H1 (cell line): ENCODE measurements at regions not wholly inside any gene's neighbourhood (a gene's known extent, or its start where the extent isn't known, plus 50 kb on each side); places are given as distances from the start of the nearest gene placed in this dataset.

Source experiments
- CTCF ChIA-PET: fragments of 300-600 bp; sonication (Branson Sonifier 250); formaldehyde crosslinking; loops from one replicate; lab custom pipeline; 2021; ENCODE audit not compliant: partially characterized antibody; lab: Charles Lee
- POLR2A ChIA-PET: fragments of 300-600 bp; sonication (Branson Sonifier 250); formaldehyde crosslinking; loops from one replicate; lab custom pipeline; 2021; ENCODE audit warnings: inconsistent platforms; ENCODE audit not compliant: partially characterized antibody; lab: Charles Lee
- DNase-seq, 2 experiments: peaks; one replicate each; pipeline versions ENCODE4 v3.0.0 to v3.0.0-alpha.2; 2010 to 2022; ENCODE audit warnings: low spot score in 2 of 2, low read depth in 1 of 2, mixed read lengths in 1 of 2
- FAIRE-seq: peaks from 2 replicates; lab custom pipeline; 2011; peaks lifted over from hg19 to GRCh38; lab: Jason Lieb, UNC
- H2AFZ ChIP-seq: 2 replicates; pipeline ENCODE4 v1.8.1; 2012; ENCODE audit warnings: low read length, inconsistent platforms
- H2AK5ac ChIP-seq: 2 replicates; pipeline ENCODE4 v1.6.1; 2013; ENCODE audit warnings: low read depth, low read length
- H2BK120ac ChIP-seq: replicated peaks from 2 replicates; pipeline ENCODE3; 2013; ENCODE audit warnings: low read depth, low read length, inconsistent platforms
- H2BK12ac ChIP-seq: 2 replicates; pipeline ENCODE4 v1.6.1; 2013; ENCODE audit warnings: low read depth, low read length
- H2BK15ac ChIP-seq: 2 replicates; pipeline ENCODE4 v1.6.1; 2013; ENCODE audit warnings: low read length
- H2BK20ac ChIP-seq: 2 replicates; pipeline ENCODE4 v1.6.1; 2013; ENCODE audit warnings: low read length
- H2BK5ac ChIP-seq: 2 replicates; pipeline ENCODE4 v1.6.1; 2013; ENCODE audit warnings: low read depth, low read length
- H3K14ac ChIP-seq: 2 replicates; pipeline ENCODE4 v1.6.1; 2013; ENCODE audit warnings: inconsistent platforms; ENCODE audit not compliant: insufficient read length
- H3K18ac ChIP-seq: 2 replicates; pipeline ENCODE4 v1.6.1; 2013; ENCODE audit warnings: low read length; ENCODE audit errors: extremely low read depth
- H3K23ac ChIP-seq: 2 replicates; pipeline ENCODE4 v1.6.1; 2013; ENCODE audit warnings: inconsistent platforms; ENCODE audit not compliant: insufficient read length
- H3K23me2 ChIP-seq: 2 replicates; pipeline ENCODE4 v1.6.1; 2013; ENCODE audit warnings: low read depth, low read length
- H3K27ac ChIP-seq: 2 replicates; pipeline ENCODE4 v1.6.1; 2011; ENCODE audit warnings: low read depth, low read length, inconsistent platforms
- H3K27me3 ChIP-seq, 4 experiments: replicated peaks in 1 of 4; 1 replicate in 1 of 4; 2 replicates in 3 of 4; pipeline versions ENCODE4 v1.6.1 to v1.8.1; 2011 to 2013; ENCODE audit warnings: low read length in 3 of 4, mild to moderate bottlenecking in 3 of 4, inconsistent platforms in 2 of 4, mixed read lengths in 2 of 4, moderate library complexity in 1 of 4; ENCODE audit not compliant: control insufficient read depth in 3 of 4, insufficient read depth in 3 of 4; ENCODE audit errors: extremely low read depth in 1 of 4
- H3K36me3 ChIP-seq, 4 experiments: 2 replicates each; pipeline versions ENCODE4 v1.6.1 to v1.8.1; 2011 to 2013; ENCODE audit warnings: mild to moderate bottlenecking in 4 of 4, low read length in 3 of 4, moderate library complexity in 2 of 4, control low read depth in 1 of 4, inconsistent platforms in 1 of 4; ENCODE audit not compliant: insufficient read depth in 4 of 4, control insufficient read depth in 2 of 4
- H3K4ac ChIP-seq: replicated peaks from 2 replicates; pipeline ENCODE3; 2013; ENCODE audit warnings: low read length, low read depth, mixed read lengths, inconsistent platforms; ENCODE audit not compliant: insufficient read length
- H3K4me1 ChIP-seq, 4 experiments: replicated peaks in 1 of 4; 1 replicate in 1 of 4; 2 replicates in 3 of 4; pipeline versions ENCODE4 v1.6.1 to v1.8.1; 2011 to 2013; ENCODE audit warnings: low read length in 3 of 4, inconsistent platforms in 2 of 4, mixed read lengths in 1 of 4; ENCODE audit not compliant: insufficient read depth in 4 of 4, control insufficient read depth in 3 of 4
- H3K4me2 ChIP-seq, 2 experiments: 2 replicates each; pipeline versions ENCODE4 v1.6.1 to v1.8.1; 2011 to 2013; ENCODE audit warnings: low read depth in 2 of 2, low read length in 2 of 2, control low read depth in 1 of 2, inconsistent platforms in 1 of 2, mild to moderate bottlenecking in 1 of 2; ENCODE audit not compliant: insufficient read depth in 1 of 2
- H3K4me3 ChIP-seq, 4 experiments: fragments of 200-600, 300-600 bp in 1 of 4; sonication (generic), shearing (Covaris generic), sonication (Bioruptor Twin) in 1 of 4; 2 replicates each; pipeline versions ENCODE4 v1.5.1 to v1.8.1; 2011 to 2016; ENCODE audit warnings: low read length in 4 of 4, low read depth in 3 of 4, control low read depth in 2 of 4, inconsistent platforms in 2 of 4, mild to moderate bottlenecking in 2 of 4, mixed read lengths in 1 of 4, moderate library complexity in 1 of 4; ENCODE audit not compliant: insufficient read depth in 2 of 4; ENCODE audit errors: extremely low read depth in 1 of 4
- H3K56ac ChIP-seq: replicated peaks from 2 replicates; pipeline ENCODE3; 2013; ENCODE audit warnings: low read depth, mild to moderate bottlenecking, mixed read lengths, low read length, inconsistent platforms; ENCODE audit not compliant: insufficient read length
- H3K79me1 ChIP-seq: 2 replicates; pipeline ENCODE4 v1.6.1; 2013; ENCODE audit warnings: low read depth, low read length, control low read depth
- H3K79me2 ChIP-seq, 2 experiments: 2 replicates each; pipeline versions ENCODE4 v1.6.1 to v1.8.1; 2012 to 2013; ENCODE audit warnings: low read length in 2 of 2, mild to moderate bottlenecking in 2 of 2, inconsistent platforms in 1 of 2; ENCODE audit not compliant: insufficient read depth in 2 of 2, control insufficient read depth in 1 of 2
- H3K9ac ChIP-seq, 4 experiments: replicated peaks in 1 of 4; 1 replicate in 1 of 4; 2 replicates in 3 of 4; pipeline versions ENCODE4 v1.6.1 to v1.8.1; 2011 to 2013; ENCODE audit warnings: low read depth in 3 of 4, low read length in 3 of 4, control low read depth in 2 of 4, mild to moderate bottlenecking in 2 of 4, moderate library complexity in 2 of 4, inconsistent platforms in 1 of 4; ENCODE audit errors: extremely low read depth in 1 of 4
- H3K9me3 ChIP-seq, 2 experiments: 2 replicates each; pipeline versions ENCODE4 v1.6.1 to v1.8.1; 2012 to 2013; ENCODE audit warnings: mild to moderate bottlenecking in 2 of 2, moderate library complexity in 2 of 2, control low read depth in 1 of 2, inconsistent platforms in 1 of 2, low read depth in 1 of 2, low read length in 1 of 2, mixed read lengths in 1 of 2; ENCODE audit not compliant: insufficient read depth in 2 of 2
- H4K20me1 ChIP-seq, 2 experiments: replicated peaks in 1 of 2; 2 replicates each; pipeline versions ENCODE3 to v1.8.1; 2011 to 2013; ENCODE audit warnings: inconsistent platforms in 2 of 2, low read length in 2 of 2, mild to moderate bottlenecking in 1 of 2; ENCODE audit not compliant: insufficient read depth in 2 of 2, control insufficient read depth in 1 of 2
- H4K5ac ChIP-seq: 2 replicates; pipeline ENCODE4 v1.6.1; 2013; ENCODE audit warnings: low read length, low read depth, mixed read lengths, inconsistent platforms; ENCODE audit not compliant: insufficient read length
- H4K8ac ChIP-seq: 2 replicates; pipeline ENCODE4 v1.8.0; 2013; ENCODE audit warnings: mild to moderate bottlenecking, moderate library complexity, low read length, inconsistent platforms; ENCODE audit not compliant: insufficient read depth; ENCODE audit errors: extremely low read depth
- H4K91ac ChIP-seq: replicated peaks from 2 replicates; pipeline ENCODE3; 2013; ENCODE audit warnings: low read length, mixed read lengths, inconsistent platforms; ENCODE audit not compliant: insufficient read length
- ASH2L ChIP-seq: fragments of 200-600, 300-600 bp; sonication (generic); IDR thresholded peaks from one replicate; pipeline ENCODE4 v1.7.1; 2017; ENCODE audit warnings: low read length
- SIRT6 ChIP-seq: IDR thresholded peaks from one replicate; pipeline ENCODE4 v1.7.1; 2012; ENCODE audit warnings: low read length, inconsistent platforms
- WGBS, 2 experiments: shearing (Covaris generic) in 1 of 2; methylation state at CpG; one replicate each; pipeline versions ENCODE4 v1.1.6 to v1.1.7; 2013 to 2015; ENCODE audit warnings: low lambda C conversion rate in 2 of 2, mixed read lengths in 2 of 2, inconsistent platforms in 1 of 2, low coverage in 1 of 2, missing lambda C conversion rate in 1 of 2; ENCODE audit not compliant: insufficient replicate concordance in 2 of 2, insufficient coverage in 1 of 2, insufficient read length in 1 of 2; ENCODE audit errors: extremely low coverage in 1 of 2, missing lambda C conversion rate in 1 of 2; 5-methylcytosine and 5-hydroxymethylcytosine counted together

GRCh38 chr3:59580996-59581395 lies 531.2 kb upstream of the CFAP20DC start:
- FAIRE-seq (no peak), DNase-seq (no peak)
- TF ChIP-seq ASH2L, result no peak
- TF ChIP-seq SIRT6, result no peak
- Histone ChIP-seq H3K79me1 (no peaks in the 10 kb centered on the region), H2BK120ac (no peak overlapping the region), H3K4me3 (no peak overlapping the region), H3K56ac (no peak overlapping the region), H3K23me2 (no peaks in the 10 kb centered on the region), H3K4me2 (no peak overlapping the region), H3K18ac (no peak overlapping the region), H3K23ac (no peak overlapping the region), H3K79me2 (no peaks in the 10 kb centered on the region), H2AFZ (no peak overlapping the region), H4K5ac (no peak overlapping the region), H3K36me3 (no peaks in the 10 kb centered on the region), H3K14ac (no peak overlapping the region), H2BK15ac (no peak overlapping the region), H3K9me3 (0 out of 4 replicates have a peak, but pooled peaks cover 0 to 4% of the 10 kb centered on the region in 2 experiments), H3K27ac (no peak overlapping the region), H4K91ac (no peak overlapping the region), H2BK20ac (no peak overlapping the region), H3K4ac (no peak overlapping the region), H4K20me1 (no peaks in the 10 kb centered on the region), H3K4me1 (no peaks in the 10 kb centered on the region), H2BK5ac (no peak overlapping the region), H2AK5ac (no peak overlapping the region), H4K8ac (no peak overlapping the region), H3K27me3 (no peaks in the 10 kb centered on the region), H3K9ac (no peak overlapping the region), H2BK12ac (no peak overlapping the region)
- CTCF ChIA-PET, result interaction anchor here (0.6 to 0.7 kb wide), 3 partner anchors 28 to 401 kb away, joined by 3 read pairs; no protein-coding TSS in a partner anchor
- WGBS, 2 experiments, result 96% methylated on average over 2 of the region's 2 CpGs; no CpG with 5 or more reads in 1 of the 2 experiments
- POLR2A ChIA-PET, result no interaction called here
